GM12891 (cell line): ENCODE measurements at regions not wholly inside any gene's neighbourhood (a gene's known extent, or its start where the extent isn't known, plus 50 kb on each side); places are given as distances from the start of the nearest gene placed in this dataset.

Experiments
- PAX5 ChIP-seq: IDR thresholded peaks from 2 replicates; pipeline ENCODE4 v1.6.1; 2011; ENCODE audit warnings: low read length, moderate library complexity, mild to moderate bottlenecking; ENCODE audit not compliant: insufficient read depth, severe bottlenecking
- POLR2A ChIP-seq: IDR thresholded peaks from 2 replicates; pipeline ENCODE4 v1.6.1; 2011; ENCODE audit warnings: low read depth, low read length, control low read depth
- POLR2AphosphoS5 ChIP-seq: IDR thresholded peaks from 2 replicates; pipeline ENCODE4 v1.6.1; 2011; ENCODE audit warnings: low read depth, low read length, control low read depth
- POU2F2 ChIP-seq: IDR thresholded peaks from 2 replicates; pipeline ENCODE4 v1.6.1; 2011; ENCODE audit warnings: low read depth, mild to moderate bottlenecking, control low read depth, low read length, moderate library complexity
- SPI1 ChIP-seq: IDR thresholded peaks from 2 replicates; pipeline ENCODE4 v1.6.1; 2011; ENCODE audit warnings: low read depth, low read length, control low read depth
- TAF1 ChIP-seq: IDR thresholded peaks from 2 replicates; pipeline ENCODE4 v1.6.1; 2011; ENCODE audit warnings: low read depth, low read length, control low read depth

GRCh38 chr14:43471595-43471994, 1035.5 kb downstream of the FSCB start:
- TF ChIP-seq POLR2AphosphoS5 (no peak), POLR2A (no peak), TAF1 (no peak), SPI1 (no peak), POU2F2 (no peak), PAX5 (no peak)
